GM12872 (cell line): ENCODE measurements at regions not wholly inside any gene's neighbourhood (a gene's known extent, or its start where the extent isn't known, plus 50 kb on each side); places are given as distances from the start of the nearest gene placed in this dataset.

Experiments used
- CTCF ChIP-seq: IDR thresholded peaks from 3 replicates; pipeline ENCODE4 v1.5.1; 2011; ENCODE audit warnings: low read depth, mild to moderate bottlenecking, low read length, moderate library complexity; ENCODE audit not compliant: insufficient read depth

- no peak for TF ChIP-seq CTCF
These were observed 813.0 kb downstream of the TRAM1L1 start for GRCh38 chr4:116272336-116272735.

GRCh38 chr4:116244771-116245170 is 840.6 kb downstream of the TRAM1L1 start:
- TF ChIP-seq CTCF = no peak

- no peak for TF ChIP-seq CTCF
These were observed 841.9 kb downstream of the TRAM1L1 start for GRCh38 chr4:116243431-116243830.

GRCh38 chr4:116233971-116234370 is 851.4 kb downstream of the TRAM1L1 start:
- no peak for TF ChIP-seq CTCF

- no peak for TF ChIP-seq CTCF
These were observed 856.0 kb downstream of the TRAM1L1 start for GRCh38 chr4:116229420-116229819.

- TF ChIP-seq CTCF = no peak
These were observed 862.2 kb downstream of the TRAM1L1 start for GRCh38 chr4:116223040-116223732.

GRCh38 chr4:116217781-116218180 is 867.6 kb downstream of the TRAM1L1 start:
- TF ChIP-seq CTCF = no peak
